ENCODE measurements at regions not wholly inside any gene's neighbourhood (a gene's known extent, or its start where the extent isn't known, plus 50 kb on each side); places are given as distances from the start of the nearest gene placed in this dataset.

DNA sequence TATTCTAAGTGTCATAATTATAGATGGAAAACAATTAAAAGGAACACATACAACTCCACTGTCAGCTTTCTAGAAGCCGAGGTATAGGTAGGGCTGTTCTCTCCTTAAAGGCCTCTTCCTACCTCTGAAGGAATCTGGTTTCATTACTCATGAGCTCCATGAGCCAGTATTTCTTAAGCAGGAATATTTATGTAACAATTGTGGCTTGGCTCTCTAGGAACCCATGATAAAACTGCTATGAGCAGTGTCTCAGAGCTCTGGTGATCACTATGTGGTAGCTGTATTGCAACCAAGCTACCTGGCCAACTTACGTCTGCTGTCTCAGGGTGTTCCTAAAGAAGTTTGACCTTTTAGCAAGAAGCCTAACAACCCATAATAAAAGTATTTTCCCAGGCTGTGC, 157.7 kb downstream of the CEP120 start:
- TF ChIP-seq SMC3 (IDR thresholded peaks at IDR 0.05; ENCODE audit: borderline replicate concordance, low read length) (no peak), ZNF384 (IDR thresholded peaks at IDR 0.05; ENCODE audit: borderline replicate concordance, low read depth, low read length) (no peak), RAD51 (IDR thresholded peaks at IDR 0.05) (no peak), ZZZ3 (IDR thresholded peaks at IDR 0.05; ENCODE audit: control insufficient read depth, insufficient read length, low read depth) (no peak), POU2F2 (IDR thresholded peaks at IDR 0.05; ENCODE audit: borderline replicate concordance, low read depth, low read length) (no peak), TCF12 (IDR thresholded peaks at IDR 0.05; ENCODE audit: low read depth, low read length) (no peak), GATAD2B (conservative IDR thresholded peaks at IDR 0.05; ENCODE audit: low read depth) (no peak), POLR2AphosphoS5 (IDR thresholded peaks at IDR 0.05; ENCODE audit: low read length) (no peak)
- TF ChIP-seq, protein P1, sequence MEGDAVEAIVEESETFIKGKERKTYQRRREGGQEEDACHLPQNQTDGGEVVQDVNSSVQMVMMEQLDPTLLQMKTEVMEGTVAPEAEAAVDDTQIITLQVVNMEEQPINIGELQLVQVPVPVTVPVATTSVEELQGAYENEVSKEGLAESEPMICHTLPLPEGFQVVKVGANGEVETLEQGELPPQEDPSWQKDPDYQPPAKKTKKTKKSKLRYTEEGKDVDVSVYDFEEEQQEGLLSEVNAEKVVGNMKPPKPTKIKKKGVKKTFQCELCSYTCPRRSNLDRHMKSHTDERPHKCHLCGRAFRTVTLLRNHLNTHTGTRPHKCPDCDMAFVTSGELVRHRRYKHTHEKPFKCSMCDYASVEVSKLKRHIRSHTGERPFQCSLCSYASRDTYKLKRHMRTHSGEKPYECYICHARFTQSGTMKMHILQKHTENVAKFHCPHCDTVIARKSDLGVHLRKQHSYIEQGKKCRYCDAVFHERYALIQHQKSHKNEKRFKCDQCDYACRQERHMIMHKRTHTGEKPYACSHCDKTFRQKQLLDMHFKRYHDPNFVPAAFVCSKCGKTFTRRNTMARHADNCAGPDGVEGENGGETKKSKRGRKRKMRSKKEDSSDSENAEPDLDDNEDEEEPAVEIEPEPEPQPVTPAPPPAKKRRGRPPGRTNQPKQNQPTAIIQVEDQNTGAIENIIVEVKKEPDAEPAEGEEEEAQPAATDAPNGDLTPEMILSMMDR (IDR thresholded peaks at IDR 0.05 in 2 of 3, conservative IDR thresholded peaks at IDR 0.05 in 1 of 3; ENCODE audit: control insufficient read depth in 2 of 3, extremely low read depth in 1 of 3, insufficient read depth in 1 of 3, low read depth in 3 of 3, low read length in 3 of 3): no peak
- TF ChIP-seq, protein P2, sequence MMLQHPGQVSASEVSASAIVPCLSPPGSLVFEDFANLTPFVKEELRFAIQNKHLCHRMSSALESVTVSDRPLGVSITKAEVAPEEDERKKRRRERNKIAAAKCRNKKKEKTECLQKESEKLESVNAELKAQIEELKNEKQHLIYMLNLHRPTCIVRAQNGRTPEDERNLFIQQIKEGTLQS (IDR thresholded peaks at IDR 0.05; ENCODE audit: borderline replicate concordance, extremely low read depth, low read depth, low read length): no peak

Measured in GM12878 (cell line).